GM18520 (cell line): ENCODE measurements at regions not wholly inside any gene's neighbourhood (a gene's known extent, or its start where the extent isn't known, plus 50 kb on each side); places are given as distances from the start of the nearest gene placed in this dataset.

Experiments used
- ATAC-seq: cut with Tn5 transposase; IDR thresholded peaks from one replicate; pipeline ENCODE4 v1.9.1; 2021; ENCODE audit not compliant: unreplicated experiment

GRCh38 chr14:61139006-61139599 is 142.0 kb downstream of the TMEM30B start:
- ATAC-seq: no peak

GRCh38 chr14:61132894-61133293 is 148.2 kb downstream of the TMEM30B start:
- ATAC-seq: no peak

GRCh38 chr14:61132336-61132735 is 148.8 kb downstream of the TMEM30B start:
- ATAC-seq: no peak

DNA sequence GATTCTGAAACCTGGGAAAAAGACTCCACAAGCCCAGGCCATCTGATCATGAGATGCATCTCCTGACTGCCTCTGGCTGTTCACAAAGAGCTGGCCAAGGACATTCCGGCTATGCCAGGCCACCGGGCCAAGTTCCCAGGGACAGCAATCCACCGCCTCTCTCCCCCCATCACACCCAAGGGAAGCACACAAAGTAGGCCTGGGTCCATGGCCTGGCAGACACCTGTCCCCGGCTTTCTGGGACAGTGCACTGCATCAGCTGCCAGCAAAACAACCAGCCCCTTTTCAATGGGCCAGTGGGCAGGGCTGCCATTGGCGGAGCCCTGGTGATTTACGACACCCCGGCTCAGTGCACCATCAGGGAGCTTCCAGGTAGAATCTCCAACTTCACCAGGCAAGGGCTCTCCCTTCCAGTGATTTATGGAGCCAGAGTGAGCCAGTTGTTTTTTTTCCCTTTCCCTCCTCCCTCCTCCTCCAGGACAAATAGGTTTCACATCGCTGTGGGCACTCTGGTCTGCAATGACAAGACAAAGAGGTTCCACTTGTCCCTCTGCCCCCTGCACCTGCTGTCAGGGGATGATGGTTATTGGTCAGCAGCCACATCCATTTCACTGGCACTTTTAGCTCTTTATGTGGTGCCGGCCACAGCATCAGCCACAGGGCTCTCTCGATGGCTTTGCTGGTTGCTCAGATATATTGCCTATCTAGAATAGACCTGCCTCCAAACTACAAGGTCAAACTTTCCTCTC is 149.6 kb downstream of the SLC38A6 start:
- no peak for ATAC-seq

DNA sequence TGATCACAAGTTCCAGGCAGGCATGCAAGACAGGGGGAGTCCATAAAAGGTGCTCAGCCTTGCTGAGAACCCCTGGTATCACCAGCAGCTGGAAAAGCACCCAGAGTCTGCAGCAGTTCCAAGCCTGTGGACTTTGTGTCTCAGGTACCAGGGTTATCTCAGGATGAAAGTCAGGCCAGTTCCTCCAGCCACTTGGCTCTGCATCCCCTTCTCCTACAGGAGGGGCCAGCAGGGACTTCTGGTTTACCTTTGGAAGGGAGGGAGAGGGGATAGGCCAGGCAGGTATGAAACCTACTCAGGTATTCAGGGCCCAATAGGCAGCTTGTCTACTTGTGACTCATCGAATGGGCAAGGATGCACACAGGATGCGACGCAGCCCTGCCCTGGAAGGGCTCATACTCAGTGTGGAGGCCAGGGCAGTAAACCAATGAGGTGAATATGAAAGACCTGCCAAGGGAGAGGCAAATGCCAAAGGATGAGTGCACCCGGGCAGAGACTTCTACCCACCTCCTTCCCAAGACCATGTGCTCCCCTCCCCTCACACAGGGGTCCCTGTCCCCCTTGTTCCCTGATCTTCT is 148.2 kb downstream of the SLC38A6 start:
- ATAC-seq: no peak

- ATAC-seq: no peak
Measured at GRCh38 chr14:61128382-61129167, 147.5 kb downstream of the SLC38A6 start.

GRCh38 chr14:61126603-61127498 is 145.8 kb downstream of the SLC38A6 start:
- ATAC-seq: no peak

DNA sequence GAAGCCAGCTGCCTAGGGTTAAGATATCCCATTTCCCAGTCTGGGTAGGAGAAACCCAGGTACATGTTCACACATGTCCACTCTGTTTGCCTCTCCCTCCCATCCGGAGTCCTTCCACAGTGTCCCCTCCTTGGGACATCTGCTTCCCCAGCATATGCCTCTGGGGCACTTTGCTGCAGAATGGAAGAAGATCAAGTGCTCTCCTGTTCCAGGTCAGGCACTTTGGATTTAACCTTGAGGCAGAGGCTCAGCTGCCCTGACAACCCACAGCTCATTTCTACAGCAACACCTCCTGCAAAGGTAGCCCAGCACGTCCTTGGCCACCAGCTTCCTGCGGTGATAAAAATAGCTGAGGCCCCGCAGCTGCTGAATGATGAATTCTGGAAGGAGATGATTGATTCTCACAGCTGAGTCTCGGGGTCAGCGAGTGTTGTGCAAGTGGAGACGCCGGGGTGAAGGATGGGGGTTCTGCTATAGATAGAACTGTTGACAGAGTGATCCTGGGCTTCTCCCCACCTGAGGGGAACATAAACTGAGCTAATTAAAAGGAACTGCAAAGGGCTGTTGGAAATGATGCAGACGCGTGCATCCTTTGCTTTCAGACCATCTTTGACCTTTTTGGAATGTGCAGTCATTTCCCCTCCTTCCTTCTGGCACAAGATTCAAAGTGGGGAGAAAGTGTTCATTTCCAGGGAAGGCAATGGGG is 145.0 kb downstream of the SLC38A6 start:
- no peak for ATAC-seq

DNA sequence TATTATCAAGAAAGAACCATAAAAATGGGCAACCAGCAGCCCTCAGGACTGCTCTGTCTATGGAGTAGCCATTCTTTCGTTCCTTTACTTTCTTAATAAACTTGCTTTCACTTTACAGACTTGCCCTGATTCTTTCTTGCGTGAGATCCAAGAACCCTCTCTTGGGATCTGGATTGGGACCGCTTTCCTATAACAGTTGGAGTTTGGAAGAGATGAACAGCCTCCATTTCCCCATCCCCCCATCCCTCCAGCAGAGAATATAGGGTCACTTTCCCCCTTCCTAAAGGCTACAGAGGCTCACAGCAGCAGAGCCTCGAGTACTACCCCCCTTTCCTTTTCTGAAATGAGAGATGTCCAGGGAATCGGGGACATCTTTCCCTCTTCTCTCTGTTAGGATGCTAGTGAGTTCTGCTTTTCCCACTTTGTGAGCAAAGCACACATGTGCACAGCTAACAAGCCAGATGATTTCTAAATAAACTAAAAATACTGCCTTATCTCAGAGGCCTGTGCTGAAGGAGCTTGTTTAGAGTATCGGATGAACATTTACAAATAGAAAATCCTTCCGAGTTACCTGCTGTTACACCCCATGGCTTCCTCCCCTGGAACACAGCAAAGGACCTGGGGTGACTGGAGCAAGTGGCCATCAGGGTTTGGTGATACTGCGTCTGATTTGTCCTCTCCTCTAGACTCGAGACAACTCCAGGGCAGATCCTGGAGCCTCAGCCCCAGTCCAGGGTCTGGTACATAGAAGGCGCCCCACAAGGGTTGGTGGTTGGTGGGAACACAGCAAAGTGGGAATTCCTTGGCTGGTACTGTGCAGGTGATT is 144.2 kb downstream of the SLC38A6 start:
- no peak for ATAC-seq

GRCh38 chr14:61122862-61123261 is 141.8 kb downstream of the SLC38A6 start:
- no peak for ATAC-seq

- ATAC-seq: no peak
Measured at GRCh38 chr14:61121355-61121787, 140.3 kb downstream of the SLC38A6 start.

GRCh38 chr14:61120576-61120975 is 139.5 kb downstream of the SLC38A6 start:
- ATAC-seq: no peak

- no peak for ATAC-seq
Measured at GRCh38 chr14:61119006-61119405, 138.0 kb downstream of the SLC38A6 start.

GRCh38 chr14:61116369-61116768 is 135.3 kb downstream of the SLC38A6 start:
- no peak for ATAC-seq

DNA sequence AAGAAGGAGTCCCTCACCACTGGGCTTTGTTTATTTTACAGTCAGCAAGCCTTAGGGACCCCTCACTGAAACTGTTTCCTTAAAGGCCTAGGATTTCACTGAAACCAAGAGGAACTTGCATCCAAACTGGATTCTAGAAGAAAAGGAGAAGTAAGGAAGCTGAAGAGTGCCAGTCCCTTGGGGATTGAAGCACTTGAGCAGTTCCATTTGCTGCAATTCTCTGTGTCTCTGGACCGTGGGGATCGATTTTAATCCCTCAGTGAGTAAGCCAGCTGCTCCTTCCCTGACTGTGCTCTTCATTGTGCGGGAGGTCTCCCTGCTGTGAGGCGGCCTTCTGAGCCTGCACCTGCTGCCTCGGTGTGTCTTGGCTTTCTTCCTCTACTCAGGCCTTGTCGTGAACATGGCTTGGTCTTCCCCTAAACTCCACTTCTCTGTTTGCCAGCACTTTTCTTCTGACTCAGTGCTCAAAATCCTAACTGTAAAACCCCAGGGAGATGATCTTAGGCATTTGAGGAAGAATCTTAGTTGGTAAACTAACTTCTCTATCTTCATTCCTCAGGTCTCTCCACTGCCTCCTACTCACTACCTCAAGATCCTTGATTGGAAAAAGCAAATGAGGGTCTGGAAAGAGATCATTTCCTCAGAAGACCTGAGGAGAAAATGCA is 132.6 kb downstream of the SLC38A6 start:
- no peak for ATAC-seq

DNA sequence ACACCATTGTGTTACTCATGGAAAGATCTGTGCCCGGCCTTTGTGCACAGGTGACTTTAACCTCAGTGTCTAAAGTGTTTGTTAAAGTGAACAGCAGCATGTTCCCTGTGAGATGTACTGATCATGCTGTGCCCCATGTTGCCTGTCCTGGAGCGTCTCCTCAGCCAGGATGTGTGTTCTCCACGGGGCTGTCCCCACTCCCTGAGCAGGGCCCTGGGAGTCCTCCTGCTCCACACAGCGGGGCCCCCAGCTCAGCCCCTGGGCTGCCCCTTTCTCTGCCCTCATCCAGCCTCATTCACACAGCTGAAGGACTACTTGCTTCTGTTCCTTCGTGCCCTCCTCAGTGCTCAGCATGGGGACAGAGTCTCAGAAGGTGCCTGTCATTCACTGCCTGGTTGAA is 131.5 kb downstream of the SLC38A6 start:
- ATAC-seq: no peak

GRCh38 chr14:61111731-61112130 is 130.7 kb downstream of the SLC38A6 start:
- no peak for ATAC-seq

DNA sequence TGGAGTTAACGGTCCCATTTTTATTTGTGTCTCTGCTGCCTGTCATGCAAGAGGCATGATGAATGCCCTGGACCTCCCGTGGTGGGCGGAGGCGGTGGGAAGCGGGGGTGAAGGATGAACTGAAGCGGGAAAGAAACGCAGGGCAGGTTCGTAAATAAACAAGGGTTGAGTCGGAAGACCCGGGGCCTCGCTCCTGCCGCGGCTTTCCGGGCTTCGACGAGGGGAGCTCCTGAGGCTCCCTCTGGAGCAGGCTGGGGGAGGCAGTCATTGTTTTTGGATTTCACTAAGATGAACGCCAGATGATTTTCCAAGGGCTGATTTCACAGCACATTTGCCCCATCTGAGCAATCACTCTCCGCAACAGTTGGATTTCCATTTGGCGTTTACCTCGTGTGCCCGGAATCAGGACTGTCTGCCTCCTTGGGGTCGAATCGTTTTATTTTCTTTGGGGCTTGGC is 130.2 kb downstream of the SLC38A6 start:
- ATAC-seq: no peak
